MM.1S (cell line): ENCODE measurements at regions not wholly inside any gene's neighbourhood (a gene's known extent, or its start where the extent isn't known, plus 50 kb on each side); places are given as distances from the start of the nearest gene placed in this dataset.

ENCODE experiments used
- DNase-seq: peaks from one replicate; pipeline ENCODE4 v3.0.0-alpha.2; 2015
- H2AFZ ChIP-seq: fragments of 300-600 bp; sonication (generic); 2 replicates; pipeline ENCODE4 v1.6.0; 2016; ENCODE audit warnings: antibody characterized with exemption, low read length
- H3F3A ChIP-seq: fragments of 300-600 bp; sonication (generic); 2 replicates; pipeline ENCODE4 v1.6.1; 2016; ENCODE audit warnings: mild to moderate bottlenecking, antibody characterized with exemption, low read length, moderate library complexity, mixed read lengths; ENCODE audit not compliant: insufficient read depth
- H3K27ac ChIP-seq: fragments of 300-600 bp; sonication (generic); 2 replicates; pipeline ENCODE4 v1.5.1; 2016; ENCODE audit warnings: mild to moderate bottlenecking, low read length
- H3K27me3 ChIP-seq: fragments of 300-600 bp; sonication (generic); replicated peaks from 2 replicates; pipeline ENCODE4 v1.6.0; 2016; ENCODE audit warnings: low read length; ENCODE audit not compliant: insufficient read depth
- H3K36me3 ChIP-seq: fragments of 300-600 bp; sonication (generic); replicated peaks from 2 replicates; pipeline ENCODE4 v1.6.1; 2016; ENCODE audit warnings: mild to moderate bottlenecking, low read length, mixed read lengths; ENCODE audit not compliant: insufficient read depth
- H3K4me1 ChIP-seq: fragments of 300-600 bp; sonication (generic); 2 replicates; pipeline ENCODE4 v1.6.1; 2016; ENCODE audit warnings: low read length, mixed read lengths
- H3K4me2 ChIP-seq: fragments of 300-600 bp; sonication (generic); 2 replicates; pipeline ENCODE4 v1.6.0; 2016; ENCODE audit warnings: low read depth, low read length
- H3K4me3 ChIP-seq: fragments of 300-600 bp; sonication (generic); 2 replicates; pipeline ENCODE4 v1.5.1; 2016; ENCODE audit warnings: low read length, mixed read lengths
- H3K79me2 ChIP-seq: fragments of 300-600 bp; sonication (generic); 2 replicates; pipeline ENCODE4 v1.6.1; 2016; ENCODE audit warnings: mixed run types, low read length, mixed read lengths
- H3K9ac ChIP-seq: fragments of 300-600 bp; sonication (generic); 2 replicates; pipeline ENCODE4 v1.6.1; 2016; ENCODE audit warnings: low read length, mixed read lengths
- H3K9me2 ChIP-seq: fragments of 300-600 bp; sonication (generic); replicated peaks from 2 replicates; pipeline ENCODE4 v1.6.1; 2016; ENCODE audit warnings: mild to moderate bottlenecking, low read length, mixed read lengths; ENCODE audit not compliant: insufficient read depth
- H3K9me3 ChIP-seq: fragments of 300-600 bp; sonication (generic); replicated peaks from 2 replicates; pipeline ENCODE4 v1.6.1; 2016; ENCODE audit warnings: mild to moderate bottlenecking, low read length, mixed read lengths; ENCODE audit not compliant: insufficient read depth
- H4K20me1 ChIP-seq: fragments of 300-600 bp; sonication (generic); 2 replicates; pipeline ENCODE4 v1.6.1; 2016; ENCODE audit warnings: mild to moderate bottlenecking, low read length, moderate library complexity, mixed read lengths; ENCODE audit not compliant: insufficient read depth
- EZH2 ChIP-seq: fragments of 300-600 bp; sonication (generic); optimal IDR thresholded peaks from 2 replicates; pipeline ENCODE3; 2017; ENCODE audit warnings: low read depth, mild to moderate bottlenecking, antibody characterized with exemption, low read length, mixed read lengths
- EZH2phosphoT487 ChIP-seq: fragments of 300-600 bp; sonication (generic); IDR thresholded peaks from 2 replicates; pipeline ENCODE4 v1.6.1; 2018; ENCODE audit warnings: antibody characterized with exemption, low read length
- TF ChIP-seq, protein P1 (sequence below): fragments of 300-600 bp; sonication (generic); IDR thresholded peaks from 2 replicates; pipeline ENCODE4 v1.5.1; 2016; ENCODE audit warnings: antibody characterized with exemption, low read length, mixed read lengths

GRCh38 chr2:188784269-188784762 lies 189.9 kb upstream of the COL3A1 start:
- Histone ChIP-seq H3K4me1 (no peaks in the 10 kb centered on the region), H3K27me3 (no peaks in the 10 kb centered on the region), H3K27ac (no peak overlapping the region), H2AFZ (no peak overlapping the region), H3K9me2 (no peaks in the 10 kb centered on the region), H3K4me3 (no peak overlapping the region), H3K79me2 (no peaks in the 10 kb centered on the region), H3K4me2 (no peak overlapping the region), H3K9ac (no peak overlapping the region), H4K20me1 (no peaks in the 10 kb centered on the region), H3K36me3 (no peaks in the 10 kb centered on the region), H3F3A (no peaks in the 10 kb centered on the region), H3K9me3 (no peaks in the 10 kb centered on the region)
- TF ChIP-seq, protein P1, sequence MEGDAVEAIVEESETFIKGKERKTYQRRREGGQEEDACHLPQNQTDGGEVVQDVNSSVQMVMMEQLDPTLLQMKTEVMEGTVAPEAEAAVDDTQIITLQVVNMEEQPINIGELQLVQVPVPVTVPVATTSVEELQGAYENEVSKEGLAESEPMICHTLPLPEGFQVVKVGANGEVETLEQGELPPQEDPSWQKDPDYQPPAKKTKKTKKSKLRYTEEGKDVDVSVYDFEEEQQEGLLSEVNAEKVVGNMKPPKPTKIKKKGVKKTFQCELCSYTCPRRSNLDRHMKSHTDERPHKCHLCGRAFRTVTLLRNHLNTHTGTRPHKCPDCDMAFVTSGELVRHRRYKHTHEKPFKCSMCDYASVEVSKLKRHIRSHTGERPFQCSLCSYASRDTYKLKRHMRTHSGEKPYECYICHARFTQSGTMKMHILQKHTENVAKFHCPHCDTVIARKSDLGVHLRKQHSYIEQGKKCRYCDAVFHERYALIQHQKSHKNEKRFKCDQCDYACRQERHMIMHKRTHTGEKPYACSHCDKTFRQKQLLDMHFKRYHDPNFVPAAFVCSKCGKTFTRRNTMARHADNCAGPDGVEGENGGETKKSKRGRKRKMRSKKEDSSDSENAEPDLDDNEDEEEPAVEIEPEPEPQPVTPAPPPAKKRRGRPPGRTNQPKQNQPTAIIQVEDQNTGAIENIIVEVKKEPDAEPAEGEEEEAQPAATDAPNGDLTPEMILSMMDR = no peak
- TF ChIP-seq EZH2 (no peak), EZH2phosphoT487 (no peak)
- no peak for DNase-seq

GRCh38 chr2:188785061-188785460 lies 189.1 kb upstream of the COL3A1 start:
- Histone ChIP-seq H3K27me3 (no peaks in the 10 kb centered on the region), H3K4me3 (no peak overlapping the region), H3K4me1 (no peaks in the 10 kb centered on the region), H3K27ac (no peak overlapping the region), H4K20me1 (no peaks in the 10 kb centered on the region), H3K9ac (no peak overlapping the region), H3F3A (no peaks in the 10 kb centered on the region), H3K9me3 (no peaks in the 10 kb centered on the region), H3K79me2 (no peaks in the 10 kb centered on the region), H2AFZ (no peak overlapping the region), H3K36me3 (no peaks in the 10 kb centered on the region), H3K4me2 (no peak overlapping the region), H3K9me2 (no peaks in the 10 kb centered on the region)
- TF ChIP-seq EZH2 = no peak
- TF ChIP-seq EZH2phosphoT487 = no peak
- TF ChIP-seq, protein P1 = no peak
- no peak for DNase-seq

- Histone ChIP-seq H3K27ac (no peak overlapping the region), H3K9me2 (no peaks in the 10 kb centered on the region), H3F3A (no peaks in the 10 kb centered on the region), H3K9me3 (no peaks in the 10 kb centered on the region), H3K79me2 (no peaks in the 10 kb centered on the region), H4K20me1 (no peaks in the 10 kb centered on the region), H3K36me3 (no peaks in the 10 kb centered on the region), H3K4me3 (no peak overlapping the region), H3K27me3 (no peaks in the 10 kb centered on the region), H3K4me1 (no peaks in the 10 kb centered on the region), H2AFZ (no peak overlapping the region), H3K9ac (no peak overlapping the region), H3K4me2 (no peak overlapping the region)
- TF ChIP-seq EZH2 (no peak), EZH2phosphoT487 (no peak)
- TF ChIP-seq, protein P1 = no peak
- DNase-seq = no peak
Observed at GRCh38 chr2:188785490-188785889, 188.7 kb upstream of the COL3A1 start.
